Activated effector memory CD4-positive, alpha-beta T cell treated with Interleukin-2 at 50 U/mL for 16 hours (primary cell): ENCODE measurements at regions not wholly inside any gene's neighbourhood (a gene's known extent, or its start where the extent isn't known, plus 50 kb on each side); places are given as distances from the start of the nearest gene placed in this dataset.

Experiments
- DNase-seq: peaks from one replicate; pipeline ENCODE4 v3.0.0-alpha.2; 2020

DNA sequence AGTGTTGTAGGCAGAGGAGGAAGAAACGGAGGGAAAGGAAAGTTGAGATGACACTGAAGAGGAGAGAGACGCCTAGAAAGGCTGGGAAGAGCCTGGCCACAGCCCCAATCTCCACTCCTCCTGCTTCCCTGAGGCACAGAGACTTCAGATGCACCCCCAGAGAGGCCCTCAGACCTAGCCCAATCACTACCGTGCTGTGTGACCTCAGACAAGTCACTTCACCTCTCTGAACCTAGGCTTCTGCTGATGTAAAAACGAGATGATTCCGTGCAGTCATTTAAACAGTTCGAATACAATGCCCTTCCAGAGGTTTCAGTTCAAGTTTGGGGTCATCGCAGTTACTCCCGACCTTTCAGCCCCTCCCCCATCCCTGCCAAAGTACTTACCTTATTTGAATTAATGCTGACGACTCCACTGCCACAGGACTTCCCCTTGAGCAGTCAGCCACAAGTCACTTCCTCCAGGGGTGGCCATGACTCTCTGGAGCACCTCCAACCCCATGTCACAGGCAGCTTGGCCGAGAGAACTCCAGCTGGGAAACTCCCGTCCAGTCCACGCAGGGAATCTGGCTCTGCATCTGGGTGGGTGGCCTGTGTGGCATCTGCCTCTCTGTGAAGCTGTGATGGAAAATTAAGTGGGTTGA, 105.2 kb upstream of the ID2 start:
- no peak for DNase-seq

DNA sequence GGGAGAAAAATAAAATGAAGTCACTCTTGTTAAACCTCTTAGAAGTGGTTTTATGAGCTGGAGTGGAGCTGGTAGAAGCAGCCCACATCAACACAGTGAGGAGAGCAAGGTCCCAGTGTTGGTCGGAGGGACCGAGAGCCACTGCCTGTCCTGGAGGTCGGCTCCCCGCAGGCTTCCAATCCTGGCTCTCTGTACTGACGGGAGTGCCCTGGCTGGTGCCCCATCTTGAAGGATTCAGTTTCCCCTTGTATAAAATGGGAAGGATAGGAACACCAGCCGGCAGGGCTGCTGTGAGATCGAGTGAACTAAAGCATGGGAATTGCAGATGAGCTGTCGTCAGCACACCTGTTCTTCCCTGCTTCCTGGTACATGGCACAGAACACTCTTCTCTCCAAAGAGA, 104.3 kb upstream of the ID2 start:
- no peak for DNase-seq

DNA sequence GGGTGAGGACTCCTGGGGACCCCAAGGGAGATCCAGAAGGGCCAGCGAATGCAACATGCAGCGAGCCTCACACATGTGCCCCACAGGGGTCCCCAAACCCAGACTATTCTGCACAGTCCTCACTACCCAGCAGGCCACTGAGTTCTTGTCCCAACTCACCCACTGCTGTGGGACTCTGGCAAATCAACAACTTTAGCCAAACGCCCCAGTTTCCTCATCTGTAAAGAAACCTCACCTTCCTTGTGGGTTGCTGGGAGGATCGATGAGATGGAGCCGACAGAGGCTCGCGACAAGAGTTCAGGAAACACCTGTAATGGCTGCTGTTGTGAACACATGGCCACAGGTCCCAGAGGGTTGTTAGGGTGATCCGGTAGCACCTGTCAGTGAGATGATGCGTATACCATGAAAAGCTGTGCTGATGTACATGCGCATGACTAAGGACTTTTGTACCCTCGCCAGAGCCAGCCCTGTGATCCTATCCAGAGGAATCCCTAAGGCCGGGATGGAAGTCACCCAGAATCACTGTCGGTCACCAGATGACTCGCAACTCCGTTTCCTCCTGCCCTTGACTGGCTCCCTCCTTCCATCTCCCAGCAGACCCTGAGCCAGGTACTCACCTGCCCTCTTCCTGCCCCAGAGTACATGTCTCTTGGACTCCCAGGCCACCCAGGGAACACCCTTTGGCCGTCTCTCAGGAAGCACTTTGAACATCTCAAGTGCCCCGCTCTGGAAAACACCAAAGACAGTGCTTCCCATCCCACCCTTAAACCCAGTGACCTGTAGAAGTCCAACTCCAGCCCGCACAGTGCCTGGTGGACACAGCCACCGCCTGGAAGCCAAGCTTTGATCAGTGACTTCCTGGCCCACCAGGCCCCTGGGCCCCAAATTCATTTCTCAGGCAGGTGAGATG, 103.3 kb upstream of the ID2 start:
- DNase-seq: no peak

DNA sequence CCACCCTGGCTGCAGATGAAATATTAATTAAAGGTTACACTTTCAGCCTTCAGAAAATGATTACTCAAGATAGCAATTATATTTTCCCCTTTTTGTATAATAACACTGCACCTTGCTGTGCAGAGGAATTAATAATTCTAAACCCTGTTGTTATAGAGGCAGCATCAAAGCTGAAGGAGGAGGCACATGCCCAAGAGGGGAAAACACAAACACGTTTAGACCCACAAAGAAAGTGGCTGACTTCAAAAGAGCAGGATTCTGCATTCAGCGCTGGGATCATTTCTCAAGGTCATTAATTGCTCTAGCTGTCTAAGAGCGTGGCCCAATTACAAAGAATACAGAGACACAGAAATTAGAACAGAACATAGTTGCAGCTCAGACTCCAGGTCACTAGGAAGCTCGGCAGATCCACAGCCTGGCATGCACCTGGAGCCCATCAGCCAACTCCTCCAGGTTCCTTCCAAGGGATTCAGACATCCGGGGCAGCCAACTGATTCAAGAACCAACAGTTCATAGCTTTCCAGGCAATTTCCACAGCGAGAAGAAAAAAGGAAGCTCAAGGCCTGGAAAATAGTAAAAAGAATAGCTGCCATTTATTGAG, 102.3 kb upstream of the ID2 start:
- DNase-seq: no peak

DNA sequence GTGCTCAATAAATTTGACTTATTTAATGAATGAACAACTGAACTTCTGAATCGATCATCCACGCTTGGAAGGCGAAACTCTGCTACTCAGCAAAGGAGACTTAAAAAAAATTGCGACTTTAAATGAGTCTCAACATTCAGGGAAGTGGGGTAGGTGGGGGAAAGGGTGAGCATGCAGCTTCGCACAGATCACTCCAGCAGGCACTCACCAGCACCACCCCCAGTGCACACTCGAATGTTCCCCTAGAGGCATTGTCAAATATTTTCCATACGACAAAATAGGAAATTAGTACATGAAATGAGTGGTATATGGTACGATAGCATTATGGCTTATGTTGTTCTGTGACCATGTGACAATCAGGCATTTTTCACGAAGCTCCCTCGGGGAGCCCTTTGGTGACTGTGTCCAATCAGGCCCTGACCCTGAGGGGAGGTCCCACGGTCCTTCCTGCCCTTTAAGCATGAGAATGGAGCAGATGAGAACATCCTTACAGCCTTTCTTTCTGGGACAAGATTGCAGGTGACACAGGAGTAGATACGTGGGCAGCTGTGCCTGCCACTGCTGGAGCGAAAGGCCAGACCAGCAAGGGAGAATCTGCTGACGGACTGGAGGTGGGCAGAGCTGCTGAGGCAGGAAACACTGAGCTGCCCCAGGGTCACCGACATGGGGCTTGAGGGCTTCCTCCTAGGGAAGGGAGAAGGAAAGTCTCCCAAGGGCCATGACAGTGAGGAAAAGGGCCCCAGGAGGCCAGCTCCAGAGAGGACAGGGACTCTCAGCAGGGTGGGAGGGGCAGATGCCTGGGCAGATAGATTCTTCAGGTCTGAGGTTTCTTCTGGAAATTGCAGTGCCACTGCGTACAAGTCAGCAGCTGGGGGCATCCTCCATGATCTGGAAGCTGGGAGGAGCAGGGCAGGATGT, 101.3 kb upstream of the ID2 start:
- no peak for DNase-seq

DNA sequence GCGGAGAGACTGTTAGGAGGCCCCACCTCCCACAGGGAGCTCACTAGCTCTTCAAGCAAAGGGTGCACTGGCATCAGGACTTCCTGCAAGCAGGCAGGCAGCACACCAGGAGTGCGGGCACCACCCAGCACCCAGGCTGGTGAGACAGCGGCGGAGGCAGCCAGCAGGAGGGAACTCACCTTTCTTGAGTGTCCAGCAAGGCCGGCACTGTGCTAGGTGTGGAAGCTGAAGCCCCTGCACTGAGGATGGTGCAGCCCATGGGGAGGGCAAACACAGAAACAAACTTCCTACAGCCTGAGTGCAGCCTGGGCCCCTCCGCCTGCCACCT, 100.7 kb upstream of the ID2 start:
- no peak for DNase-seq

DNA sequence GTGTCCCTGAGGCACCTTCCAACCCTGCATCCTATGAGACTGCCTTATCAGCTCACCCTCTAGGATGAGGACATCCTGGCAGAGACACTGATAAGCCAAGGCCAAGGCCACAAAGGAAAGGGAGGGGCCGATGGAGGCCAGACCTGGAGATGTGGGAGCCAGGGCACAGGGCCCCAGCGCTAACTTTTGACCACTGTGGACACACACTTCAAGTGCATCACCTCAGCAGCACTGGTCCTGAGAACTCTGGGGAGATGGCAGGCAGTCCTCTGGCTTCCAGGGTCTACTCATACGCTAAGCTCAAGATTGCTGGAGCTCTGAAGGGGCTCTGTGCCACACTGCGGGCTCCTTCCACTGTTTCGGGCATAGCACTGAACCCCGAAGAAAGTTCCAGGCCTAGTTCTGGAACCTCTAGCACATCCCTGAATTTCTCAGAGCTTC, 100.2 kb upstream of the ID2 start:
- no peak for DNase-seq

DNA sequence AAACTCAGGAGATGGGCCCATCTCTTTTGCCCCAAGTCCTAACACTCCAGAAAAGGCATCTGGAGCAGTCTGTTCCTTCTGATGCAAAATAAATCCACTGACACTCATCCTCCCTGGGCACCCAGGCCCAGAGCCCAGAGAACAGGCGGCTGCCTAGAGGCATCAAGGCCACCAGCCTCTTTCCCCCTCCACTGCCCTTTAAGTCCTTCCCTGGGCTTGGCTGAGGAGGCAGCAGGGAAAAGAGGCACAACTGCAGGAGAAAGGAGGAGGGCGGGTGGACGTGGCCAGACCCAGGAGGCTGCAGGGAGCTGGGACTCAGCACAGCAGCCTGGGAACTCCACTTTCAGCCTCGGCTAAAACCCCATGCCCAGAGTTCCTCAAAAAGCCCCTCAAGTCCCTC, 99.7 kb upstream of the ID2 start:
- no peak for DNase-seq

DNA sequence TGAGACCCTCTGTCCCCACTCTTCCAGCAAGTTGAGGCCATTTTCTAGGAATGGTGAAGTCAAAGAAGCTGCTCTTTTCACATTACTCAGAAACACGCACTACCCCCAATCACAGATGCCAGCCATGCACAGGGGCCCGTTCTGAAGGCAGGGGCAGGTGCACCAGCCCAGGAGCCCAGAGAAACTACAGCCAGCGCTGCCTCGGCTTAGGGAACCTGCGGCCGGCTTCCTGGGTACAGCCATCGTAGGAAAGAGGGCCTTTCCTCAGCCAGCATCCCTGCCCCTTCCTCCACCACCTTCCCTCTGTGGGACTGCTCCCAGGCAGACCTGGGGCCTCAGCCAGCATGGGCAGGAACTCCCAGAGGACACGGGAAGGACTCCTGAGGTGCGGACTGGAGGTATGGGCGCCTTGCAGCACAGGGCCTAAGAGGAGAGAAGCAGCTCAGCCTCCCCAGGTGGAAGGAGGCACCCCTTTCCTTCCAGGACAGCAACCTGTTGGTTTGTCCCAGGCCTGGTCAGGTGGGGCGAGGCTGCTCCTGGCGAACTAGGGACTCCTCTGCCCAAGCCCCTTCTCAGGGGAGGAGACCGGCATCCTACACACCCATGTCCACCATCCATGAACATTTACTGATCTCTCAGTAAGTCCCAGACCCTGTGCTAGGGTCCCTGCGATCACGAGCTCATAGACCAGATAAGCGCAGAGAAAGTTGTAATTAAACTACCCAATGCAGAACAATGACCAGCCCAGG, 99.0 kb upstream of the ID2 start:
- no peak for DNase-seq

DNA sequence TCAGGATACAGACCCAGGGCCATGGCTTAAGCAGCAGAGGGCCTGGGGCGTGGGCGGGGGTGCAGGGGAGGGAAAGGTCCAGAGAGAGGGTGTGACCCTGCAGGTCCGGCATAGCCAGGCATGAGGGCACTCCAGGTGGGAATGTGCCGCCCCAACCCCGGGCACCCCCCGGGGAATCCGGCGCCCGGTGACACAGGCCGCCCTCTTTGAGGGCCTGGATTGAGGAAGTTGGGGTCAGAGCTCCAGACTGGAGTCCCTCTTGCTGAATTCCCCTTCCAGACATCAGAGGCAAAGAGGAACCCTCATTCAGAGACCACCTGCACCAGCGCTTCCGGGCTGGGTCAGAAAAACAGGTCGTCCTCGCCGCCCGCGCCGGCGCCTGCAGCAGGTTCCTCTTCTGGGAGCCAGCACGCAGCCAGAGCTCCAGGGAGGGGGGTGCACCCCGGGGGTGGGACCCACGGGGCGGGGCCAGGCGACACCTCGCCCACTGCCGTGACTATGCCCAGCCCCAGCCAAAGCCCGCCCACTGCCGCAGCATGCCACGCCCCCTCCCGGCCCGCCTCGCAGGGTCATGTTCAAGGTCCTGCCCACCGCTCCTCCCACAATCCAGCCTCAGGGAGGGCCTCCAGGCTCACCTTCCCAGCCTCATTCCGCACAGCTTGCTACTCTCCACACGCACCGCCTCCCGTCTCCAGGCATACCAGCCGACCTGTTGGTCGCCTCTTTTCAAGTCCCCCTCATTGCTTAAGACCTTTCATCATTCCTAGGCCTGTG, 98.3 kb upstream of the ID2 start:
- DNase-seq: peak; percentile 43

DNA sequence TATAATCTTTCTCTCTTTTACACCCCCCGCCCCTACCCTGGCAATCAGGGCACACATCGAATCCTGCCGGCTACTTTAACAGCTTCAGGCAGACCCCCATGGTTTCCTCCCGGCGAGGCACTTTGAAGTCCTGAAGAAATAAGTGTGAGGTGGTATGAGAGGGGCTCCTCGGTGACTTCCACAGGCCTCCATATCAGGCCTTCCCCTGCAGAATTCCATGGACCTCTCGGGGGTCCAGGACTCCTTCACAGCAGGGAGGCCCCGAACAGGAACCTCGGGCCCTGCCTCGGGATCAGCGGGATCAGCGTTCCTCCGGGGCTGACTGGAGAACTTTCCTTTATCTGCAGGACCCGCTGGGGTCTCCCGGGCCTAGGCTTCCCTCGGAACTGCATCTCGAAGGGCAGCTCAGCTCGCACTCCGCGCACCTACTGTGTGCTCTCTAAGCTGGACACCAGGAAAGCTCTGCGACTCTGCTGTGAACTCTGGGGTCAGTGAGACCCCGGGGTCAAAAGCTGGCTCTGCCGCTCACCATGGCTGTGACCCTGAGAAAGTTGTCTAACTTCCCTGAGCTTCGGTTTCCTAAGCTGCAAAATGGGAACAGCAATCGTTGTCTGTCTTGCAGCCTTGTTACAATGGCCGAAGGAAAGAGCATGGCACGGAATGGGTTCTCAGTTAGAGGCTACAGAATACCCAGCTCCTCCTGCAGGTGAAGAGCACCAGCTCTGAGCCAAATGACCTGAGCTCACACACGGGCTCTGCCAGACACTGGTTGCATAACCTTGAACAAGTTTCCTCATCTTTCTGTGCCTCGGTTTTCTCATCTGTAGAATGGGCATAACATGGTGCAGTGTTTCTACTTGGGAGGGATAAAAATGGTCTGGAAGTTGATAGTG, 97.4 kb upstream of the ID2 start:
- no peak for DNase-seq

DNA sequence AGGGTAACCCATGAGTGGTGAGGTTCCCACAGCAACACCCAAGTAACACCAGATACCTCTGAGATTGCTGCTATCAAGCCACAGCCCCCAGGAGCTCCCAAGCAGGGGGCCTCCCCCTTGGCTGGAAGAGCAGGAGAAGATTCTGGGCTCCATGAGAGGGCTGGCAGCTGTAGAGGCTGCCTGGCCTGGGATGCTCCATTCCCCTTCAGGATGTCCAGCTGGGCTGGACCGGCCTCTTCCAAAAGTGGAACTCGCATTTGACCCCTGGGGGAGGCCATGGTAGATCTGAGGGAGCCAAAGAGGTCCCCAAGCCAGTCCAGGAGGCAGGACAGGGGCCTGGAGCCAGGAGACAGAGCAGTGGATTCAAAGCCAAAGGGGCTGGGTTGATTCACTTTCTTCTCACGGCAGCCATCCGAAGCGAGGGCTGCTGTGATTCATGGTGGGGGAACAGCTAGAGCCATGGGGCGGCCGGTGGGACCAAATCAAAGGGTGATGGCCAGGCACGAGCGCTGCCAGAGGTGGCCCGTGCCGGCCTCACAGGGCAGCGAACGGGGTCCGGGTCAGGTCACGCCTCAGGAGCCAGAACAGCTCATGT, 95.3 kb upstream of the ID2 start:
- DNase-seq: no peak

DNA sequence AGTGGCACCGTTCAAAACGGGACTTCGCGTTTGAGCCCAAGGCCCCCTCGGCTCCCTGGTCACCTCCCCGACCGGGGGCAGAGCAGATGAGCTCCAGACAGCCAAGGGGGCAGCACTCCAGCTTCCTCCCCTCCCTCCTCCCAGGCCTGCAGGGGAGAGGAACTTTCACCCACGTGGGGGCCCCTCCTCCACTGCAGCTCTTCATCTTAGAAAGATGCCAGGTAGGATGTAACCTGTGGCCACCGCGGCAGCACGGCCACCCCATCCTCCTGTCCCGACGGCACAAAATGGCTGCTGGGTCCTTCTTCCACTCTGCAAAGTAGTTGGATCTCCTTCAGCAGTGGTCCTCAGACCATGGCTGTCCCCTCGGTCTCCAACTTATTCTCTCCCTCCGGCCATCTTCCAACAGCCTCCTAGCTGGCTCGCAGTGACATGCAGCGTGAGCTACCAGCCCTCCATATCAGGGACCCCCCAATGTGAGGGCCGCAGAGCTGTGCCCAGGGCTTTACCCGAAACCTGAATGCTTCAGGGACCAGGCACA, 94.5 kb upstream of the ID2 start:
- DNase-seq: no peak

DNA sequence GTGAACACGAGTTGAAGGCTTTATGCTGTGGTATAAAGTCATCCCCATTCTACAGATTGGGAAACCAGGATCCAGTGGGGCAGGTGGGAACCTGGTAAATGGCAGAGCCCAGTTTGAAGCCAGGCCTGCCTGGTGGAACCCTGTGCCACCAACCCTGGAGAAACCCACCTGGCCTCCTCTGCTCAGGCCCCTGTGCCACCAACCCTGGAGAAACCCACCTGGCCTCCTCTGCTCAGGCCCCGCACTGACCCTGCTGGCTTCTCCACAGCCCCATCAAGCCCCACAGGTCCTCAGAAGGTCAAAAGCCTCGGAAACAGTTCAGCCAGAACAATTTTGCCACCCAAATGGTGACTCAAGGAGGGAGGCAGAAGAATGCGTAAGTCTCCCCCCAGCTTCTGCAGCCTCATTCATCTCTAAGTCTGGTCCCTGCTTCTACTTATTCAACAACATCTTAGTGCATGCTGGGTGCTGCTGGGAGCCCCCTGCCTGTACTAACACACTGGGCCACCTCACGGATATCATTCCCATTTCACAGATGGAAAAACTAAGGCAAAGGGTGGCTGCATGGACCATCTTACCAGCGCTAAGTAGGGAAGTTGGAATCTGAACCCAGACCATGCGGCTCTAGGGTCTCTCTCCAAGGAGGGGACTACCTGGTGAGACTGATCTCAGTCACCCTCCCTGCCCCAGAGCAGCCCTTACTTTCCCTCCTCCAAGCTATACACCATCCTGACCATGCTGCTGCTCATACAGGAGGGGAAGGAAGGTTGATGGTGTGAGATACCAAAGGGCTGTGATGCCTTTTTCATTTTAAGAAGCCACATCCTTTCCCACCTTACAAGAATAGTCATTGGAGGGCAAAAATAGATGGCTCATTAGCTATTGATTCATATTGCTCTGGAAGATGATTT, 93.7 kb upstream of the ID2 start:
- no peak for DNase-seq

DNA sequence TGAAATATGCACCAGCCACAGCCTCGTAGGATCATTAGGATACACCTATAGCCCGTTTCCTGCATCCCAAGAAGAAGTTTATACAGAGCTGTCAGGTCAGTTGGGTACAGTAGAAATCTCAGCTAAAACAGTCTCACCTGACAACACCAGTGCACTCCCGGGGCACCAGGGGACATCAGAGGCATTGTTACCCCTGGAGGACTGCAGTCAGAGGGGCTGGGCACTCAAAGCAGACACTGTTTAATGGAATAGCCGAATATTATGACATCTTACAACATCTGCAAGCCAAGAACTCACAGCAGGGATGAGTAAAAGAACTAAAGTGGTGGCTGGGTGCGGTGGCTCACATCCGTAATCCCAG, 93.0 kb upstream of the ID2 start:
- no peak for DNase-seq

DNA sequence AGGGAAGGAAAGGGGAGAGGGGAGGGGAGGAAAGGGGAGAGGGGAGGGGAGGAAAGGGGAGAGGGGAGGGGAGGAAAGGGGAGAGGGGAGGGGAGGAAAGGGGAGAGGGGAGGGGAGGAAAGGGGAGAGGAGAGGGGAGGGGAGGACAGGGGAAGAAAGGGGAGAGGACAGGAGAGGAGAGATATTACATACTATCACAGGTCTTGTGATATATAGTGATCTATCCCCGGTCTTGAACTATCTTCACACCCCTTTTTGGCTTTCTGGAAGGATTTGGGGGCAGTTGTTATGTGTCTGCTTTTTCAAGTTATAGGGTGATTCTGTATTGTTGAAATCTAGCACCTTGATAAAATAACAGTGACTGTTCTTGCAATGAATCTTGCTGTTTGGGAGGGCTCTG, 92.1 kb upstream of the ID2 start:
- no peak for DNase-seq

DNA sequence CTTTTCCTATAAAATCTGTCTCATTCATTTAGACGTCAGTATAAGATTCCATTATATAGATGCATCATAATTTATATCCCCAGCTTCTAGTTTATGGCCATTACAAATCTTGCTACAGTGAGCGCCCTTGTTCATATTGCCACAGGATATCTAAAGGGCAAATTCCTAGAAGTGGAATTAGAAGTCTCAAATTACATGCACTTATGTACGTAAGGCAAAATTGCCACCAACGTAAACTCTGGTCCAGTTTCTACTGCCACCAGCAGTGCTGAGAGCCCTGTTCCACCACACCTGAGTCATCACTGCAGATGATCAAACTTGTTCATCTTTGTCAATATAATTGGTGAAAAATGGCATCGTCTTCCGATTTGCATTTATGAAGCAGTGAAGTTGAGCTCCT, 90.9 kb upstream of the ID2 start:
- no peak for DNase-seq

DNA sequence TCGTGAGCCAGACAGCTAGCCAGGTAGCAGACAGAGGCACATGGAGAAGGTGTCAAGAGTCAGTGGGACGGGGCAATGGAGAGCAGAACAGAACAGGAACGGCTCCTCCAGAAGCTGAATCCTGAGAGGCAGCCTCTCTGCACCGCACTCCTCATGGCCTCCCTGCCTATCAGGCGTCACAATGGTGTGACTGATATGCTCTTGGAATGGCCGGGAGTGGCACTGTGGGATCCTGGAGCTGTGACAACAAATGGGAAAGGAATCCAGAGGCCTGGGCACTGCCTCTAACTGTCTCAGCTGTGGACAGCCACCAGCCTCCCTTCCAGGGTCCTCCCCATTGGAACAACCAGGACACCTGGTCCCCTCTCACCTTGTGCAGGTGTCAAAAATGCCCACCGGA, 89.1 kb upstream of the ID2 start:
- DNase-seq: no peak

DNA sequence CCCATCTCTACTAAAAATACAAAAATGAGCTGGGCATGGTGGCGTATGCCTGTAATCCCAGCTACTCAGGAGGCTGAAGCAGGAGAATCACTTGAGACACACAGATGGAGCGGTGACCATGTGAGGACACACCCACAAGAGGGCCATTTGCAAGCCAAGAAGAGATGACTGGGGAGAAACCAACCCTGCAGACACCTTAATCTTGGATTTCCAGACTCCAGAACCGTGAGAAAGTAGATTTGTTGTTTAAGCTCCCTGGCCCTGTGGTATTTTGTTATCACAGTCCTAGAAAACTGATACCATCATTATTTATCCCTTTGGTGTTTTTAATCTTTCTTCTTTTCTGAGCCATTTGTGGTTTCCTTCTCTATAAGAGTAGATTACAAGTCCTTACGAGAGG, 88.6 kb upstream of the ID2 start:
- DNase-seq: no peak
